Fibroblast of the aortic adventitia (primary cell): ENCODE measurements at regions not wholly inside any gene's neighbourhood (a gene's known extent, or its start where the extent isn't known, plus 50 kb on each side); places are given as distances from the start of the nearest gene placed in this dataset.

Experiments
- DNase-seq: peaks from one replicate; pipeline ENCODE4 v3.0.0-alpha.2; 2010; ENCODE audit warnings: low read depth
- H3K4me3 ChIP-seq: 2 replicates; pipeline ENCODE4 v1.5.1; 2011; ENCODE audit warnings: low read depth, mild to moderate bottlenecking, control low read depth, low read length, moderate library complexity
- TF ChIP-seq, protein P1 (sequence below): IDR thresholded peaks from 2 replicates; pipeline ENCODE4 v1.5.1; 2011; ENCODE audit warnings: mild to moderate bottlenecking, low read length, control low read depth, inconsistent platforms; ENCODE audit not compliant: insufficient read depth

DNA sequence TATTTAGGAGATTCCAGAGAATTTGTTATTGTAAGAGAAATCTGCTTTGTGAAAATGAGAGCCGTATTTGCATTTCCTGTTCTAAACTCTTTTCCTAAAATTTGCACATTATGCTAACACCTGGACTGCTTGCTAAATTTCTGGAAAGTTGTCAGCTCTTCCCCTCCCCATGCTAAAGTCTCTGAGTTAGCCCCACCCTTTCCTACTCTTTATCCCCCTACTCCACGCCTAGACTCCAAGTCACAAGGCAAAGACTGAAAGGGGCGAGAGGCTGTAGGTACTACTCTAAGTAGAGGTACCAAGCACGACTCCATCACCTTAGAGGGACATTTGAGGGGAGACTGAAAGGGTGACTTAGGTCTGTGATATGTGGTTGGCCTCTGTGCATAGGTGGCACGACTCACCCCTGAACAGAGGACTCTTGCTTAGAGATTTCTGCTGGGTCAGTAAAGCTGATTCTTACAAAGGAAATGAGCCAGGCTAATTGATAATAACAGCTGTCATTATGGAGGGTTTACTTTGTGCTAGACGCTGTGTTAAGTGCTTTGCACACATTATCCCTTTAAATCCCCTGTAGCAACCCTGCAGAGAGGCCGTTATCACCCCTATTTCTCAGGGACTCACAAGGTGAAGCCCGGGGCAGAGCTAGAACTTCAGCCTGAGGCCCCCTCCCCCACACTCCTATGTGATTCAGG is 373.5 kb downstream of the EN1 start:
- no peak for DNase-seq
- TF ChIP-seq, protein P1, sequence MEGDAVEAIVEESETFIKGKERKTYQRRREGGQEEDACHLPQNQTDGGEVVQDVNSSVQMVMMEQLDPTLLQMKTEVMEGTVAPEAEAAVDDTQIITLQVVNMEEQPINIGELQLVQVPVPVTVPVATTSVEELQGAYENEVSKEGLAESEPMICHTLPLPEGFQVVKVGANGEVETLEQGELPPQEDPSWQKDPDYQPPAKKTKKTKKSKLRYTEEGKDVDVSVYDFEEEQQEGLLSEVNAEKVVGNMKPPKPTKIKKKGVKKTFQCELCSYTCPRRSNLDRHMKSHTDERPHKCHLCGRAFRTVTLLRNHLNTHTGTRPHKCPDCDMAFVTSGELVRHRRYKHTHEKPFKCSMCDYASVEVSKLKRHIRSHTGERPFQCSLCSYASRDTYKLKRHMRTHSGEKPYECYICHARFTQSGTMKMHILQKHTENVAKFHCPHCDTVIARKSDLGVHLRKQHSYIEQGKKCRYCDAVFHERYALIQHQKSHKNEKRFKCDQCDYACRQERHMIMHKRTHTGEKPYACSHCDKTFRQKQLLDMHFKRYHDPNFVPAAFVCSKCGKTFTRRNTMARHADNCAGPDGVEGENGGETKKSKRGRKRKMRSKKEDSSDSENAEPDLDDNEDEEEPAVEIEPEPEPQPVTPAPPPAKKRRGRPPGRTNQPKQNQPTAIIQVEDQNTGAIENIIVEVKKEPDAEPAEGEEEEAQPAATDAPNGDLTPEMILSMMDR, result no peak
- H3K4me3 ChIP-seq, result no peak overlapping the region

DNA sequence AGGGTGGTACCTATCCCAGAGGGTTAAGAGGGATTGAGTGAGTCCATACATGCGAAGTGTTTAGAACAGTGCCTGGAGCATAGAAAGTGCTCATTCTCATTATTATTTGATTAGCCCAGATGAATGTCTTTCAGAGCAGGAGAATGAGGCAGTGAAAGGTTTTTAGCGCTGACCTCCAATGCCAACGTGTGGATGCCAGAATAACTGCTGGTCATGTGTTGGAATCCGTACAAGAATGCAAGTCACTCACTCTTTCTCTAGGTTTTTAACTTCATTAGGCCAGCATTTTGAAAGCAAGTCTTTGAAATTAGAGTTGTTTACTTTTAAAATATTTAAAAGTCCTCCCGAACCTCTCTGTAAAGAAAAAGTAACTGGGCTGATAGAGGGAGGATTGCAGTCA is 374.2 kb downstream of the EN1 start:
- TF ChIP-seq, protein P1, result no peak
- H3K4me3 ChIP-seq, result no peak overlapping the region
- DNase-seq, result no peak

DNA sequence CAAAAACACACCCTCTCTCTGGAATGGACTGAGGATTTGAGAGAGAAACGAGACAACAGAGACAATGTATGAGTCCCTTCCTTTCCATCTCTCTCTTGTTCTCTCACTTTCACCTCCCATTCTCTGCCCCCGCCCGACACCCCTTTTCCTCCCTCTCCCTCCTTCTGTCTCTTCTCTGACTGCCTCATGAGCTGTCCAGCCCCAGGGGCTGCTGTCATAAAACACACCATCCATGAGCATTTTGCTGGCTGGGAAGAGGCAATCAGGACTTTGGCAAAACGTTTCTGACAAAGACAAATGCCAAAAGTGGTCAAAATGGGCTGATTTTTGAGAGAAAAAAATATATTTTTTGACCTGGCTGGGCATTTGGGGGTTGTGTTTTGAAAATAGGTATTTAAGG is 377.2 kb downstream of the EN1 start:
- TF ChIP-seq, protein P1, result no peak
- no peak for DNase-seq
- H3K4me3 ChIP-seq, result no peak overlapping the region

DNA sequence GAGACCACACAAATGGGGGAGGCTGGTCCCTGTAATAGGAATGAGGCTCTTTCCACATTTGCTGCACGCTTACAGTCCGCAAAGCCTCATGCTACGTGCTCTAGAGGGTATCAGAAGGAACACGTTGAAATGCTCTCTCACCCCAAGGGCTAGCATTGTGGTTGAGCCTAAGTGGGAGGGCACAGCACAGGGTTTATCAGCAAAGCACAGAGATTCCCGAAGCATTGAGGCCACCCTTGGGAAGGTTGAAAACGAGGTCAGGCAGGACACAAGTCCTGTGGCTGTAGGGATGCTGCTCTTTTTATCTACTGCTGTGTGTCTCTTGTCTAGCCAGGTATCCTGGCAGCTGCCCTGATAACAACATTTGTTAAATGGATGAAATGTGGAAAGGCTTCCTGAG is 378.3 kb downstream of the EN1 start:
- TF ChIP-seq, protein P1, result no peak
- no peak for DNase-seq
- H3K4me3 ChIP-seq, result no peak overlapping the region

DNA sequence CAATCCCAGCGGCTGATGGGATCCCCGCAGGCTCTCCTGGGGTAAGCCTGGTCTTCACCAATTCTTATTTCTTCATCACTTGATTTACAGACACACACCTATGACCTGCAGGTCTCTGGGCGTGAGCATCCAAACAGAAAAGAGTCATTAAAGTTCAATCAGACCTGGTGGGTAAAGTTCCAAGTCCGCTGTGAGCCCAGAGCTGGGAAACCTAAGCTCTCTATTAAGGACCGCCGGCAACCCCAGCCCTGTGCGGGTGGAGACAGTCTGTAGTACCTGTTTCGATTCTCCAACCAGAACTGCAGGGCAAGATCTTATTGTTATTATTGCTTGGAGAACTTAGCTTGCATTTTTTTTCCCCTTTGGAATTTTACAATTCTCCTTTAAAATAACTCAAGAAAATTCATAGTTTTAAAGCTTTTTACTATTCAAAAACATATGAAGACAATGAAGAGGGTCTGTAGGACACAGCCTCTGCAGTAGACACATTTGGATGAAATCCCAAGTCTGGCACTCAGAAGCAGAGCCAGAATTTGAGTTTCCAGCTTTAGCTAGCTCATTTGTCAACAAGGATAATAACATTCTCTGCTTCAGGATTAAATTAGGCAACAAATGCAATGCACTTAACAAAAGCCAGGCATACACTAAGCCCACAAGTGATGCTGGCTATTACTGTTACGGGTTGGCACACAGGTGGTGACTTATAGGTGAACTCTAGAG is 376.4 kb downstream of the INSIG2 start:
- no peak for DNase-seq
- H3K4me3 ChIP-seq, result no peak overlapping the region
- TF ChIP-seq, protein P1, result no peak

DNA sequence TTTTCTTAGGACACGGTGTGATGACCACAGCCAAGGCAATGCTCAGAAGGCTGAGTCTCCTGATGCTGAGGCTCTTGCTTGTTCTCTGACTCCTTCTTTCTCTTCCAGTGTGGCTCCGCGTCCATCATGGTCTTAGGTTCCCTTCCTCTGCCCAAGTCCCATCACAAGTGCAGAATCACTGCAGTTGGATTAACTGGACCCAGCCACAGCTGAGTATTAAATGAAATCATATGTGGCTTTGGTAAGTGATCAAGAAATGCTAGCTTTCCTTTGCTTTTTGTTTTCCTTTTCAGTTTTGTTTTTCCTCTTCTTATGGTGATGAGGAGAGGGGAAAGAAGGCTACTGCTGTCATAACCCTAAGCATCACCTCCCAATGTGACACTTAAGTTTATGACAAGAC is 375.8 kb downstream of the INSIG2 start:
- TF ChIP-seq, protein P1, result no peak
- no peak for DNase-seq
- no peak overlapping the region for H3K4me3 ChIP-seq
